ENCODE measurements at regions not wholly inside any gene's neighbourhood (a gene's known extent, or its start where the extent isn't known, plus 50 kb on each side); places are given as distances from the start of the nearest gene placed in this dataset.

GRCh38 chr7:46134795-46135194 is 213.7 kb upstream of the IGFBP3 start:
- ChIA-PET POLR2A (ENCODE audit: unreplicated experiment) (no interaction called here), CTCF (no interaction called here)
- H3K23ac ChIP-seq (ENCODE audit: low read depth, low read length): no peak overlapping the region
- TF ChIP-seq MAZ (IDR thresholded peaks at IDR 0.05; ENCODE audit: borderline replicate concordance, low read depth, low read length) (no peak), FOS (IDR thresholded peaks at IDR 0.05; ENCODE audit: low read depth, low read length) (no peak), RCOR1 (IDR thresholded peaks at IDR 0.05; ENCODE audit: insufficient replicate concordance, low read length) (no peak), CTCF (conservative IDR thresholded peaks at IDR 0.05; ENCODE audit: low read depth, low read length) (no peak), SMC3 (IDR thresholded peaks at IDR 0.05; ENCODE audit: low read depth, low read length) (no peak), POLR2A (IDR thresholded peaks at IDR 0.05; ENCODE audit: low read depth, low read length) (no peak), ELK1 (IDR thresholded peaks at IDR 0.05; ENCODE audit: borderline replicate concordance, low read depth, low read length) (no peak), CEBPB (IDR thresholded peaks at IDR 0.05; ENCODE audit: low read depth, low read length) (no peak), NFE2L2 (IDR thresholded peaks at IDR 0.05; ENCODE audit: low read depth, low read length) (no peak), RFX5 (IDR thresholded peaks at IDR 0.05; ENCODE audit: low read depth, low read length) (no peak), RAD21 (IDR thresholded peaks at IDR 0.05; ENCODE audit: low read length) (no peak), CHD1 (IDR thresholded peaks at IDR 0.05; ENCODE audit: low read depth, low read length) (no peak), MXI1 (IDR thresholded peaks at IDR 0.05; ENCODE audit: borderline replicate concordance, low read depth, low read length) (no peak), BHLHE40 (IDR thresholded peaks at IDR 0.05; ENCODE audit: low read depth, low read length) (no peak), MAFK (IDR thresholded peaks at IDR 0.05; ENCODE audit: low read depth, low read length) (no peak)
- TF ChIP-seq, protein P1, sequence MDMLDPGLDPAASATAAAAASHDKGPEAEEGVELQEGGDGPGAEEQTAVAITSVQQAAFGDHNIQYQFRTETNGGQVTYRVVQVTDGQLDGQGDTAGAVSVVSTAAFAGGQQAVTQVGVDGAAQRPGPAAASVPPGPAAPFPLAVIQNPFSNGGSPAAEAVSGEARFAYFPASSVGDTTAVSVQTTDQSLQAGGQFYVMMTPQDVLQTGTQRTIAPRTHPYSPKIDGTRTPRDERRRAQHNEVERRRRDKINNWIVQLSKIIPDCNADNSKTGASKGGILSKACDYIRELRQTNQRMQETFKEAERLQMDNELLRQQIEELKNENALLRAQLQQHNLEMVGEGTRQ (IDR thresholded peaks at IDR 0.05; ENCODE audit: low read depth, low read length): no peak
- no peak overlapping the region for H3K27ac ChIP-seq (ENCODE audit: insufficient read depth, low read length)
- no peak overlapping the region for H2AFZ ChIP-seq (replicated peaks; ENCODE audit: low read length, poor library complexity)
- no peaks in the 10 kb centered on the region for H3K79me1 ChIP-seq (ENCODE audit: low read depth in 1 of 2, low read length in 2 of 2)
- H3K4me3 ChIP-seq (ENCODE audit: insufficient read depth, low read depth, low read length): no peak overlapping the region
- H3K9ac ChIP-seq (ENCODE audit: low read depth, low read length): no peak overlapping the region
- H2BK15ac ChIP-seq (ENCODE audit: low read depth, low read length): no peak overlapping the region
- peaks cover 8% of the 10 kb centered on the region for H3K9me1 ChIP-seq (ENCODE audit: insufficient read depth, low read length)
- H2AK9ac ChIP-seq (replicated peaks; ENCODE audit: low read depth, low read length, poor library complexity): no peak overlapping the region
- H2BK20ac ChIP-seq (ENCODE audit: low read depth, low read length): no peak overlapping the region
- H3K4ac ChIP-seq (ENCODE audit: low read depth, low read length): peak overlapping the region; percentile 42
- ATAC-seq (ENCODE audit: low read depth): no peak
- no peaks in the 10 kb centered on the region for H3K9me3 ChIP-seq (ENCODE audit: control insufficient read depth, insufficient read depth, low read length)
- H3K14ac ChIP-seq (replicated peaks; ENCODE audit: low read depth, low read length): no peak overlapping the region
- H4K91ac ChIP-seq (ENCODE audit: insufficient read depth, low read depth, low read length): peak overlapping the region; percentile 46; the same call in 1 of the 2 replicates
- no peaks in the 10 kb centered on the region for H3K27me3 ChIP-seq (ENCODE audit: control insufficient read depth, insufficient read depth, low read length)
- no peak overlapping the region for H3K4me2 ChIP-seq (ENCODE audit: low read depth, low read length)
- no peak overlapping the region for H2AK5ac ChIP-seq (ENCODE audit: low read depth, low read length)
- peaks cover 7% of the 10 kb centered on the region for H3K4me1 ChIP-seq (ENCODE audit: control insufficient read depth, insufficient read depth, low read length)
- H4K8ac ChIP-seq (ENCODE audit: low read depth in 2 of 2, low read length in 2 of 2): no peak overlapping the region; a peak in 1 of 4 replicates
- no peak overlapping the region for H2BK5ac ChIP-seq (ENCODE audit: low read depth, low read length, poor library complexity, severe bottlenecking)
- no peak overlapping the region for H3K56ac ChIP-seq (ENCODE audit: extremely low read depth, insufficient read depth, low read length)
- peak overlapping the region; percentile 28; the same call in 1 of the 2 replicates for H2BK120ac ChIP-seq (ENCODE audit: low read depth, low read length)
- dilution Hi-C loops (cut with HindIII; ENCODE audit: low sequenced_read_pairs, unreplicated experiment) (no loop called here), in situ Hi-C loops (cut with MboI; ENCODE audit: low sequenced_read_pairs) (no loop called here), intact Hi-C loops (cut with micrococcal nuclease) (no loop called here)
- DNase-seq: no peak
- no peaks in the 10 kb centered on the region for H4K20me1 ChIP-seq (ENCODE audit: insufficient read depth, low read length)
- H4K5ac ChIP-seq (ENCODE audit: low read depth, low read length): peak overlapping the region; percentile 52; the same call in 1 of the 2 replicates
- BruUV-seq (replicated peaks): no TSS peak
- no peaks in the 10 kb centered on the region for H3K36me3 ChIP-seq (ENCODE audit: control insufficient read depth, insufficient read depth, low read length)
- H3K18ac ChIP-seq (ENCODE audit: low read depth, low read length): peak overlapping the region; percentile 7; the same call in 1 of the 2 replicates

Measured in IMR-90 (cell line).